H1 (cell line): ENCODE measurements at regions not wholly inside any gene's neighbourhood (a gene's known extent, or its start where the extent isn't known, plus 50 kb on each side); places are given as distances from the start of the nearest gene placed in this dataset.

Source experiments
- CTCF ChIA-PET: fragments of 300-600 bp; sonication (Branson Sonifier 250); formaldehyde crosslinking; loops from one replicate; lab custom pipeline; 2021; ENCODE audit not compliant: partially characterized antibody; lab: Charles Lee
- POLR2A ChIA-PET: fragments of 300-600 bp; sonication (Branson Sonifier 250); formaldehyde crosslinking; loops from one replicate; lab custom pipeline; 2021; ENCODE audit warnings: inconsistent platforms; ENCODE audit not compliant: partially characterized antibody; lab: Charles Lee
- DNase-seq, 2 experiments: peaks; one replicate each; pipeline versions ENCODE4 v3.0.0 to v3.0.0-alpha.2; 2010 to 2022; ENCODE audit warnings: low spot score in 2 of 2, low read depth in 1 of 2, mixed read lengths in 1 of 2
- FAIRE-seq: peaks from 2 replicates; lab custom pipeline; 2011; peaks lifted over from hg19 to GRCh38; lab: Jason Lieb, UNC
- H2AFZ ChIP-seq: 2 replicates; pipeline ENCODE4 v1.8.1; 2012; ENCODE audit warnings: low read length, inconsistent platforms
- H2AK5ac ChIP-seq: 2 replicates; pipeline ENCODE4 v1.6.1; 2013; ENCODE audit warnings: low read depth, low read length
- H2BK120ac ChIP-seq: replicated peaks from 2 replicates; pipeline ENCODE3; 2013; ENCODE audit warnings: low read depth, low read length, inconsistent platforms
- H2BK12ac ChIP-seq: 2 replicates; pipeline ENCODE4 v1.6.1; 2013; ENCODE audit warnings: low read depth, low read length
- H2BK15ac ChIP-seq: 2 replicates; pipeline ENCODE4 v1.6.1; 2013; ENCODE audit warnings: low read length
- H2BK20ac ChIP-seq: 2 replicates; pipeline ENCODE4 v1.6.1; 2013; ENCODE audit warnings: low read length
- H2BK5ac ChIP-seq: 2 replicates; pipeline ENCODE4 v1.6.1; 2013; ENCODE audit warnings: low read depth, low read length
- H3K14ac ChIP-seq: 2 replicates; pipeline ENCODE4 v1.6.1; 2013; ENCODE audit warnings: inconsistent platforms; ENCODE audit not compliant: insufficient read length
- H3K18ac ChIP-seq: 2 replicates; pipeline ENCODE4 v1.6.1; 2013; ENCODE audit warnings: low read length; ENCODE audit errors: extremely low read depth
- H3K23ac ChIP-seq: 2 replicates; pipeline ENCODE4 v1.6.1; 2013; ENCODE audit warnings: inconsistent platforms; ENCODE audit not compliant: insufficient read length
- H3K23me2 ChIP-seq: 2 replicates; pipeline ENCODE4 v1.6.1; 2013; ENCODE audit warnings: low read depth, low read length
- H3K27ac ChIP-seq: 2 replicates; pipeline ENCODE4 v1.6.1; 2011; ENCODE audit warnings: low read depth, low read length, inconsistent platforms
- H3K27me3 ChIP-seq, 4 experiments: replicated peaks in 1 of 4; 1 replicate in 1 of 4; 2 replicates in 3 of 4; pipeline versions ENCODE4 v1.6.1 to v1.8.1; 2011 to 2013; ENCODE audit warnings: low read length in 3 of 4, mild to moderate bottlenecking in 3 of 4, inconsistent platforms in 2 of 4, mixed read lengths in 2 of 4, moderate library complexity in 1 of 4; ENCODE audit not compliant: control insufficient read depth in 3 of 4, insufficient read depth in 3 of 4; ENCODE audit errors: extremely low read depth in 1 of 4
- H3K36me3 ChIP-seq, 4 experiments: 2 replicates each; pipeline versions ENCODE4 v1.6.1 to v1.8.1; 2011 to 2013; ENCODE audit warnings: mild to moderate bottlenecking in 4 of 4, low read length in 3 of 4, moderate library complexity in 2 of 4, control low read depth in 1 of 4, inconsistent platforms in 1 of 4; ENCODE audit not compliant: insufficient read depth in 4 of 4, control insufficient read depth in 2 of 4
- H3K4ac ChIP-seq: replicated peaks from 2 replicates; pipeline ENCODE3; 2013; ENCODE audit warnings: low read length, low read depth, mixed read lengths, inconsistent platforms; ENCODE audit not compliant: insufficient read length
- H3K4me1 ChIP-seq, 4 experiments: replicated peaks in 1 of 4; 1 replicate in 1 of 4; 2 replicates in 3 of 4; pipeline versions ENCODE4 v1.6.1 to v1.8.1; 2011 to 2013; ENCODE audit warnings: low read length in 3 of 4, inconsistent platforms in 2 of 4, mixed read lengths in 1 of 4; ENCODE audit not compliant: insufficient read depth in 4 of 4, control insufficient read depth in 3 of 4
- H3K4me2 ChIP-seq, 2 experiments: 2 replicates each; pipeline versions ENCODE4 v1.6.1 to v1.8.1; 2011 to 2013; ENCODE audit warnings: low read depth in 2 of 2, low read length in 2 of 2, control low read depth in 1 of 2, inconsistent platforms in 1 of 2, mild to moderate bottlenecking in 1 of 2; ENCODE audit not compliant: insufficient read depth in 1 of 2
- H3K4me3 ChIP-seq, 4 experiments: fragments of 200-600, 300-600 bp in 1 of 4; sonication (generic), shearing (Covaris generic), sonication (Bioruptor Twin) in 1 of 4; 2 replicates each; pipeline versions ENCODE4 v1.5.1 to v1.8.1; 2011 to 2016; ENCODE audit warnings: low read length in 4 of 4, low read depth in 3 of 4, control low read depth in 2 of 4, inconsistent platforms in 2 of 4, mild to moderate bottlenecking in 2 of 4, mixed read lengths in 1 of 4, moderate library complexity in 1 of 4; ENCODE audit not compliant: insufficient read depth in 2 of 4; ENCODE audit errors: extremely low read depth in 1 of 4
- H3K56ac ChIP-seq: replicated peaks from 2 replicates; pipeline ENCODE3; 2013; ENCODE audit warnings: low read depth, mild to moderate bottlenecking, mixed read lengths, low read length, inconsistent platforms; ENCODE audit not compliant: insufficient read length
- H3K79me1 ChIP-seq: 2 replicates; pipeline ENCODE4 v1.6.1; 2013; ENCODE audit warnings: low read depth, low read length, control low read depth
- H3K79me2 ChIP-seq, 2 experiments: 2 replicates each; pipeline versions ENCODE4 v1.6.1 to v1.8.1; 2012 to 2013; ENCODE audit warnings: low read length in 2 of 2, mild to moderate bottlenecking in 2 of 2, inconsistent platforms in 1 of 2; ENCODE audit not compliant: insufficient read depth in 2 of 2, control insufficient read depth in 1 of 2
- H3K9ac ChIP-seq, 4 experiments: replicated peaks in 1 of 4; 1 replicate in 1 of 4; 2 replicates in 3 of 4; pipeline versions ENCODE4 v1.6.1 to v1.8.1; 2011 to 2013; ENCODE audit warnings: low read depth in 3 of 4, low read length in 3 of 4, control low read depth in 2 of 4, mild to moderate bottlenecking in 2 of 4, moderate library complexity in 2 of 4, inconsistent platforms in 1 of 4; ENCODE audit errors: extremely low read depth in 1 of 4
- H3K9me3 ChIP-seq, 2 experiments: 2 replicates each; pipeline versions ENCODE4 v1.6.1 to v1.8.1; 2012 to 2013; ENCODE audit warnings: mild to moderate bottlenecking in 2 of 2, moderate library complexity in 2 of 2, control low read depth in 1 of 2, inconsistent platforms in 1 of 2, low read depth in 1 of 2, low read length in 1 of 2, mixed read lengths in 1 of 2; ENCODE audit not compliant: insufficient read depth in 2 of 2
- H4K20me1 ChIP-seq, 2 experiments: replicated peaks in 1 of 2; 2 replicates each; pipeline versions ENCODE3 to v1.8.1; 2011 to 2013; ENCODE audit warnings: inconsistent platforms in 2 of 2, low read length in 2 of 2, mild to moderate bottlenecking in 1 of 2; ENCODE audit not compliant: insufficient read depth in 2 of 2, control insufficient read depth in 1 of 2
- H4K5ac ChIP-seq: 2 replicates; pipeline ENCODE4 v1.6.1; 2013; ENCODE audit warnings: low read length, low read depth, mixed read lengths, inconsistent platforms; ENCODE audit not compliant: insufficient read length
- H4K8ac ChIP-seq: 2 replicates; pipeline ENCODE4 v1.8.0; 2013; ENCODE audit warnings: mild to moderate bottlenecking, moderate library complexity, low read length, inconsistent platforms; ENCODE audit not compliant: insufficient read depth; ENCODE audit errors: extremely low read depth
- H4K91ac ChIP-seq: replicated peaks from 2 replicates; pipeline ENCODE3; 2013; ENCODE audit warnings: low read length, mixed read lengths, inconsistent platforms; ENCODE audit not compliant: insufficient read length
- BCL11A ChIP-seq, 2 experiments: IDR thresholded peaks; one replicate each; pipeline ENCODE4 v1.6.1; 2011; ENCODE audit warnings: low read depth in 2 of 2, low read length in 2 of 2, mild to moderate bottlenecking in 2 of 2
- CBX5 ChIP-seq: fragments of 300-800, 300-1000 bp; sonication (generic); IDR thresholded peaks from 2 replicates; pipeline ENCODE4 v1.7.1; 2016; ENCODE audit warnings: antibody characterized with exemption, low read length, low read depth
- GABPA ChIP-seq: IDR thresholded peaks from 2 replicates; pipeline ENCODE4 v1.6.1; 2011; ENCODE audit warnings: mild to moderate bottlenecking, low read length, moderate library complexity, borderline replicate concordance; ENCODE audit not compliant: insufficient read depth
- KDM4A ChIP-seq: IDR thresholded peaks from one replicate; pipeline ENCODE4 v1.7.1; 2012; ENCODE audit warnings: low read depth, mild to moderate bottlenecking, moderate library complexity, low read length, inconsistent platforms; ENCODE audit not compliant: severe bottlenecking
- RBBP5 ChIP-seq: IDR thresholded peaks from 2 replicates; pipeline ENCODE4 v1.7.1; 2012; ENCODE audit warnings: low read depth, mild to moderate bottlenecking, inconsistent platforms, low read length, moderate library complexity, borderline replicate concordance
- SIRT6 ChIP-seq: IDR thresholded peaks from one replicate; pipeline ENCODE4 v1.7.1; 2012; ENCODE audit warnings: low read length, inconsistent platforms
- SUZ12 ChIP-seq: fragments of 200-600 bp; sonication (generic); IDR thresholded peaks from 2 replicates; pipeline ENCODE4 v1.6.1; 2012; ENCODE audit warnings: mild to moderate bottlenecking, inconsistent platforms, low read length, moderate library complexity, mixed read lengths
- TBP ChIP-seq: IDR thresholded peaks from 2 replicates; pipeline ENCODE4 v1.6.1; 2011; ENCODE audit warnings: low read depth, low read length, improper control_type of control experiment
- TF ChIP-seq, protein P1 (sequence below): IDR thresholded peaks from 2 replicates; pipeline ENCODE4 v1.6.1; 2012; ENCODE audit warnings: low read length, inconsistent platforms
- TF ChIP-seq, protein P2 (sequence below): IDR thresholded peaks from 2 replicates; pipeline ENCODE4 v1.6.1; 2012; ENCODE audit warnings: inconsistent platforms

DNA sequence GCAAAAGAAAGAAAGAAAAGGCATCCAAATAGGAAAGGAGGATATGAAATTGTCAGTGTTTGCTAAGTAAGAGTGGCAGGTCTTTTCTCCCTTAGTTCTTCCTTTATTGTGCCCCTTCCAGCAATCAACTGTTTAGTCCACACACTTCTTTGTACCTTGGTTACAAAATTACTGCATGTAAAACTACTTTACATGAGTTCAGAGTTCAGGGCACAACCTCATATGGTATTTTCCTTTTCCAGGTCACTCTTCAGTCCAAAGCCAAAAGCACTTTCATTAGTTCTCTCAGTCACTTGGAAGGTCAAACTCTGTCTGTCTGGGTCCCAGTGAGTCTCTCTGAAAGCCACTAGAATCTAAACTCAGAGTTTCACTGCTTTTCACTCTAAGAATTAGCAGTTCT, 122.5 kb upstream of the SRD5A2 start:
- H3K4me1 ChIP-seq: no peaks in the 10 kb centered on the region
- H3K4me3 ChIP-seq: no peak overlapping the region
- H4K5ac ChIP-seq: no peak overlapping the region
- no peak overlapping the region for H3K4ac ChIP-seq
- H2BK120ac ChIP-seq: no peak overlapping the region
- CTCF ChIA-PET: interaction anchor here (1.8 kb wide), 1 partner anchor 10 kb away, joined by 5 read pairs; no protein-coding TSS in a partner anchor
- POLR2A ChIA-PET: no interaction called here
- H2BK5ac ChIP-seq: no peak overlapping the region
- no peak overlapping the region for H3K9ac ChIP-seq
- H3K18ac ChIP-seq: no peak overlapping the region
- no peak overlapping the region for H3K14ac ChIP-seq
- H3K79me2 ChIP-seq: no peaks in the 10 kb centered on the region
- no peak overlapping the region for H2AK5ac ChIP-seq
- no peak overlapping the region for H4K91ac ChIP-seq
- H2BK12ac ChIP-seq: no peak overlapping the region
- no peaks in the 10 kb centered on the region for H4K20me1 ChIP-seq
- no peak overlapping the region for H3K27ac ChIP-seq
- DNase-seq: no peak
- H2BK15ac ChIP-seq: no peak overlapping the region
- no peak overlapping the region for H2BK20ac ChIP-seq
- H3K23ac ChIP-seq: no peak overlapping the region
- no peak overlapping the region for H3K4me2 ChIP-seq
- H3K27me3 ChIP-seq: no peaks in the 10 kb centered on the region
- FAIRE-seq: no peak
- no peaks in the 10 kb centered on the region for H3K36me3 ChIP-seq
- no peaks in the 10 kb centered on the region for H3K79me1 ChIP-seq
- no peak overlapping the region for H4K8ac ChIP-seq
- no peak overlapping the region for H2AFZ ChIP-seq
- TF ChIP-seq, protein P1, sequence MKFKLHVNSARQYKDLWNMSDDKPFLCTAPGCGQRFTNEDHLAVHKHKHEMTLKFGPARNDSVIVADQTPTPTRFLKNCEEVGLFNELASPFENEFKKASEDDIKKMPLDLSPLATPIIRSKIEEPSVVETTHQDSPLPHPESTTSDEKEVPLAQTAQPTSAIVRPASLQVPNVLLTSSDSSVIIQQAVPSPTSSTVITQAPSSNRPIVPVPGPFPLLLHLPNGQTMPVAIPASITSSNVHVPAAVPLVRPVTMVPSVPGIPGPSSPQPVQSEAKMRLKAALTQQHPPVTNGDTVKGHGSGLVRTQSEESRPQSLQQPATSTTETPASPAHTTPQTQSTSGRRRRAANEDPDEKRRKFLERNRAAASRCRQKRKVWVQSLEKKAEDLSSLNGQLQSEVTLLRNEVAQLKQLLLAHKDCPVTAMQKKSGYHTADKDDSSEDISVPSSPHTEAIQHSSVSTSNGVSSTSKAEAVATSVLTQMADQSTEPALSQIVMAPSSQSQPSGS: no peak
- no peak for TF ChIP-seq SIRT6
- TF ChIP-seq TBP: no peak
- TF ChIP-seq GABPA: no peak
- TF ChIP-seq, protein P2, sequence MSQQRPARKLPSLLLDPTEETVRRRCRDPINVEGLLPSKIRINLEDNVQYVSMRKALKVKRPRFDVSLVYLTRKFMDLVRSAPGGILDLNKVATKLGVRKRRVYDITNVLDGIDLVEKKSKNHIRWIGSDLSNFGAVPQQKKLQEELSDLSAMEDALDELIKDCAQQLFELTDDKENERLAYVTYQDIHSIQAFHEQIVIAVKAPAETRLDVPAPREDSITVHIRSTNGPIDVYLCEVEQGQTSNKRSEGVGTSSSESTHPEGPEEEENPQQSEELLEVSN: no peak
- no peak for TF ChIP-seq SUZ12
- TF ChIP-seq KDM4A: no peak
- no peak for TF ChIP-seq CBX5
- no peak for TF ChIP-seq BCL11A (IDR thresholded peaks at IDR 0.05; ENCODE audit: low read depth in 2 of 2, low read length in 2 of 2)
- TF ChIP-seq RBBP5: no peak
- H3K23me2 ChIP-seq: no peaks in the 10 kb centered on the region
- peaks cover 65 to 67% of the 10 kb centered on the region in 2 experiments for H3K9me3 ChIP-seq
- H3K56ac ChIP-seq: no peak overlapping the region
